H1 (cell line): ENCODE measurements at regions not wholly inside any gene's neighbourhood (a gene's known extent, or its start where the extent isn't known, plus 50 kb on each side); places are given as distances from the start of the nearest gene placed in this dataset.

Source experiments
- BCL11A ChIP-seq, 2 experiments: IDR thresholded peaks; one replicate each; pipeline ENCODE4 v1.6.1; 2011; ENCODE audit warnings: low read depth in 2 of 2, low read length in 2 of 2, mild to moderate bottlenecking in 2 of 2
- EZH2 ChIP-seq: fragments of 200-600 bp; sonication (generic); IDR thresholded peaks from 2 replicates; pipeline ENCODE4 v1.7.1; 2012; ENCODE audit warnings: low read depth, mild to moderate bottlenecking, moderate library complexity, low read length, inconsistent platforms; ENCODE audit not compliant: severe bottlenecking
- KDM5A ChIP-seq: fragments of 200-600 bp; IDR thresholded peaks from 2 replicates; pipeline ENCODE4 v1.7.1; 2012; ENCODE audit warnings: mild to moderate bottlenecking, low read length, inconsistent platforms, mixed read lengths

GRCh38 chr2:204143216-204144014, 206.9 kb downstream of the ICOS start (continued):
- no peak for TF ChIP-seq EZH2
- no peak for TF ChIP-seq BCL11A (IDR thresholded peaks at IDR 0.05; ENCODE audit: low read depth in 2 of 2, low read length in 2 of 2)
- no peak for TF ChIP-seq KDM5A
